Uterus (tissue), 2 donors: ENCODE measurements at regions not wholly inside any gene's neighbourhood (a gene's known extent, or its start where the extent isn't known, plus 50 kb on each side); places are given as distances from the start of the nearest gene placed in this dataset.
"Not testable (repeated sequence)": the region's sequence is repeated elsewhere in the genome, so short reads cannot be mapped to it uniquely, and the experiment has no call there.

ENCODE experiments used
- POLR2A ChIP-seq, 2 donors: fragments of 450-650 bp; IDR thresholded peaks; one replicate each; pipeline ENCODE4 v1.6.1; 2016; ENCODE audit warnings: antibody characterized with exemption in 2 of 2, mild to moderate bottlenecking in 1 of 2, moderate library complexity in 1 of 2
- TF ChIP-seq, protein P1 (sequence below), 4 experiments: fragments of 200-600 bp in 2 of 4; fragments of 450-650 bp in 2 of 4; sonication (generic) in 2 of 4; IDR thresholded peaks; one replicate each; pipeline ENCODE4 v1.5.1; 2016 to 2019; ENCODE audit warnings: antibody characterized with exemption in 4 of 4, mild to moderate bottlenecking in 2 of 4, moderate library complexity in 1 of 4

- TF ChIP-seq, protein P1, sequence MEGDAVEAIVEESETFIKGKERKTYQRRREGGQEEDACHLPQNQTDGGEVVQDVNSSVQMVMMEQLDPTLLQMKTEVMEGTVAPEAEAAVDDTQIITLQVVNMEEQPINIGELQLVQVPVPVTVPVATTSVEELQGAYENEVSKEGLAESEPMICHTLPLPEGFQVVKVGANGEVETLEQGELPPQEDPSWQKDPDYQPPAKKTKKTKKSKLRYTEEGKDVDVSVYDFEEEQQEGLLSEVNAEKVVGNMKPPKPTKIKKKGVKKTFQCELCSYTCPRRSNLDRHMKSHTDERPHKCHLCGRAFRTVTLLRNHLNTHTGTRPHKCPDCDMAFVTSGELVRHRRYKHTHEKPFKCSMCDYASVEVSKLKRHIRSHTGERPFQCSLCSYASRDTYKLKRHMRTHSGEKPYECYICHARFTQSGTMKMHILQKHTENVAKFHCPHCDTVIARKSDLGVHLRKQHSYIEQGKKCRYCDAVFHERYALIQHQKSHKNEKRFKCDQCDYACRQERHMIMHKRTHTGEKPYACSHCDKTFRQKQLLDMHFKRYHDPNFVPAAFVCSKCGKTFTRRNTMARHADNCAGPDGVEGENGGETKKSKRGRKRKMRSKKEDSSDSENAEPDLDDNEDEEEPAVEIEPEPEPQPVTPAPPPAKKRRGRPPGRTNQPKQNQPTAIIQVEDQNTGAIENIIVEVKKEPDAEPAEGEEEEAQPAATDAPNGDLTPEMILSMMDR (IDR thresholded peaks at IDR 0.05), result not testable (repeated sequence)
- not testable (repeated sequence) for TF ChIP-seq POLR2A (IDR thresholded peaks at IDR 0.05)
Measured at GRCh38 chr14:45634651-45635441, 381.8 kb upstream of the MIS18BP1 start.
